Trophoblast cell (in vitro differentiated cells and primary cell): ENCODE measurements at regions not wholly inside any gene's neighbourhood (a gene's known extent, or its start where the extent isn't known, plus 50 kb on each side); places are given as distances from the start of the nearest gene placed in this dataset.

Experiments used
- DNase-seq, 2 donors: peaks; one replicate each; pipeline ENCODE4 v3.0.0-alpha.2; 2016
- H2AFZ ChIP-seq: 2 replicates; pipeline ENCODE4 v1.6.1; 2013; ENCODE audit warnings: low read length, moderate library complexity, mild to moderate bottlenecking; ENCODE audit not compliant: insufficient read depth, poor library complexity
- H2AK5ac ChIP-seq: 2 replicates; pipeline ENCODE4 v1.6.1; 2013; ENCODE audit warnings: mild to moderate bottlenecking, low read length
- H2BK120ac ChIP-seq: 2 replicates; pipeline ENCODE4 v1.6.1; 2013; ENCODE audit warnings: low read length, mild to moderate bottlenecking, moderate library complexity; ENCODE audit not compliant: insufficient read depth, poor library complexity
- H2BK12ac ChIP-seq: 2 replicates; pipeline ENCODE4 v1.6.1; 2013; ENCODE audit warnings: mild to moderate bottlenecking, low read length, moderate library complexity
- H2BK5ac ChIP-seq: 2 replicates; pipeline ENCODE4 v1.6.1; 2013; ENCODE audit warnings: low read length, low read depth, moderate library complexity, mild to moderate bottlenecking; ENCODE audit not compliant: poor library complexity
- H3K14ac ChIP-seq: 2 replicates; pipeline ENCODE4 v1.6.1; 2013; ENCODE audit warnings: mild to moderate bottlenecking, low read length
- H3K18ac ChIP-seq: 2 replicates; pipeline ENCODE4 v1.6.1; 2013; ENCODE audit warnings: mild to moderate bottlenecking, low read length
- H3K23ac ChIP-seq: 2 replicates; pipeline ENCODE4 v1.6.1; 2013; ENCODE audit warnings: low read length
- H3K27ac ChIP-seq: 2 replicates; pipeline ENCODE4 v1.5.1; 2013; ENCODE audit warnings: low read depth, mild to moderate bottlenecking, inconsistent platforms, low read length, moderate library complexity
- H3K27me3 ChIP-seq: 2 replicates; pipeline ENCODE4 v1.6.1; 2013; ENCODE audit warnings: inconsistent platforms, mild to moderate bottlenecking, low read length, moderate library complexity; ENCODE audit not compliant: insufficient read depth
- H3K36me3 ChIP-seq, 2 experiments: 1 replicate in 1 of 2; 2 replicates in 1 of 2; pipeline ENCODE4 v1.6.1; 2013; ENCODE audit warnings: low read length in 2 of 2, mild to moderate bottlenecking in 2 of 2, moderate library complexity in 1 of 2; ENCODE audit not compliant: insufficient read depth in 2 of 2, control insufficient read depth in 1 of 2
- H3K4ac ChIP-seq: 2 replicates; pipeline ENCODE4 v1.6.1; 2013; ENCODE audit warnings: low read depth, mild to moderate bottlenecking, low read length, moderate library complexity
- H3K4me1 ChIP-seq, 2 experiments: 1 replicate in 1 of 2; 2 replicates in 1 of 2; pipeline ENCODE4 v1.6.1; 2013; ENCODE audit warnings: low read length in 2 of 2, mild to moderate bottlenecking in 2 of 2, moderate library complexity in 1 of 2; ENCODE audit not compliant: insufficient read depth in 2 of 2, control insufficient read depth in 1 of 2
- H3K4me2 ChIP-seq: 2 replicates; pipeline ENCODE4 v1.6.1; 2013; ENCODE audit warnings: inconsistent platforms, mild to moderate bottlenecking, low read length, moderate library complexity
- H3K4me3 ChIP-seq: 2 replicates; pipeline ENCODE4 v1.5.1; 2013; ENCODE audit warnings: mild to moderate bottlenecking, low read depth, low read length, inconsistent platforms
- H3K79me1 ChIP-seq: one replicate; pipeline ENCODE4 v1.6.1; 2013; ENCODE audit warnings: low read length
- H3K79me2 ChIP-seq: 2 replicates; pipeline ENCODE4 v1.6.1; 2013; ENCODE audit warnings: low read length, mild to moderate bottlenecking; ENCODE audit not compliant: control insufficient read depth, insufficient read depth, poor library complexity
- H3K9ac ChIP-seq: 2 replicates; pipeline ENCODE4 v1.6.1; 2013; ENCODE audit warnings: mild to moderate bottlenecking, low read length
- H3K9me3 ChIP-seq: 2 replicates; pipeline ENCODE4 v1.6.1; 2013; ENCODE audit warnings: low read depth, mild to moderate bottlenecking, control low read depth, inconsistent platforms, low read length; ENCODE audit not compliant: insufficient read depth
- H4K12ac ChIP-seq: 2 replicates; pipeline ENCODE4 v1.6.1; 2013; ENCODE audit warnings: low read depth, mild to moderate bottlenecking, low read length, moderate library complexity
- H4K8ac ChIP-seq: 2 replicates; pipeline ENCODE4 v1.6.1; 2013; ENCODE audit warnings: low read depth, mild to moderate bottlenecking, low read length, moderate library complexity
- H4K91ac ChIP-seq: one replicate; pipeline ENCODE4 v1.6.1; 2013; ENCODE audit warnings: low read depth, mild to moderate bottlenecking, low read length, moderate library complexity
- WGBS: extraction: QIAGEN DNeasy Blood & Tissue Kit; methylation state at CpG from one replicate; pipeline ENCODE4 v1.1.7; 2013; ENCODE audit warnings: missing lambda C conversion rate; ENCODE audit not compliant: insufficient read length, insufficient coverage; ENCODE audit errors: extremely low coverage; 5-methylcytosine and 5-hydroxymethylcytosine counted together

- H3K9me3 ChIP-seq = no peaks in the 10 kb centered on the region
- no peak overlapping the region for H2AK5ac ChIP-seq
- H3K18ac ChIP-seq = no peak overlapping the region
- no peak overlapping the region for H3K4me2 ChIP-seq
- H4K91ac ChIP-seq = no peak overlapping the region
- H3K27me3 ChIP-seq = no peaks in the 10 kb centered on the region
- H3K27ac ChIP-seq = no peak overlapping the region
- H3K14ac ChIP-seq = no peak overlapping the region
- no peak for DNase-seq
- no CpG with 5 or more reads among the region's 2 CpGs for WGBS
- no peaks in the 10 kb centered on the region for H3K36me3 ChIP-seq
- H2BK12ac ChIP-seq = no peak overlapping the region
- no peak overlapping the region for H4K12ac ChIP-seq
- no peaks in the 10 kb centered on the region for H3K79me1 ChIP-seq
- no peak overlapping the region for H2BK5ac ChIP-seq
- H4K8ac ChIP-seq = no peak overlapping the region
- H3K79me2 ChIP-seq = no peaks in the 10 kb centered on the region
- H3K9ac ChIP-seq = no peak overlapping the region
- no peak overlapping the region for H2BK120ac ChIP-seq
- no peaks in the 10 kb centered on the region for H3K4me1 ChIP-seq
- H3K4me3 ChIP-seq = no peak overlapping the region
- no peak overlapping the region for H3K4ac ChIP-seq
- H3K23ac ChIP-seq = no peak overlapping the region
- no peak overlapping the region for H2AFZ ChIP-seq
Observed at GRCh38 chr12:23458640-23459039, 490.8 kb downstream of the SOX5 start.

GRCh38 chr12:23462546-23462945 lies 486.9 kb downstream of the SOX5 start:
- peaks cover 3% of the 10 kb centered on the region for H3K9me3 ChIP-seq
- no peak overlapping the region for H3K23ac ChIP-seq
- no peaks in the 10 kb centered on the region for H3K36me3 ChIP-seq
- DNase-seq = no peak
- no peak overlapping the region for H3K4me3 ChIP-seq
- no peak overlapping the region for H2AFZ ChIP-seq
- H4K12ac ChIP-seq = no peak overlapping the region
- no peak overlapping the region for H2BK12ac ChIP-seq
- no peaks in the 10 kb centered on the region for H3K79me1 ChIP-seq
- H3K4me1 ChIP-seq = no peaks in the 10 kb centered on the region
- no peak overlapping the region for H2AK5ac ChIP-seq
- no peak overlapping the region for H3K4ac ChIP-seq
- H3K27ac ChIP-seq = no peak overlapping the region
- no peak overlapping the region for H4K91ac ChIP-seq
- no peaks in the 10 kb centered on the region for H3K27me3 ChIP-seq
- H4K8ac ChIP-seq = no peak overlapping the region
- no peak overlapping the region for H2BK5ac ChIP-seq
- no CpG with 5 or more reads among the region's 3 CpGs for WGBS
- H3K9ac ChIP-seq = no peak overlapping the region
- no peak overlapping the region for H3K18ac ChIP-seq
- H3K14ac ChIP-seq = no peak overlapping the region
- H2BK120ac ChIP-seq = no peak overlapping the region
- H3K79me2 ChIP-seq = no peaks in the 10 kb centered on the region
- no peak overlapping the region for H3K4me2 ChIP-seq

- Histone ChIP-seq H2AFZ (no peak overlapping the region), H3K9me3 (peaks cover 3% of the 10 kb centered on the region)
- no CpG with 5 or more reads among the region's 1 CpG for WGBS
Observed at GRCh38 chr12:23463172-23463571, 486.3 kb downstream of the SOX5 start.

DNA sequence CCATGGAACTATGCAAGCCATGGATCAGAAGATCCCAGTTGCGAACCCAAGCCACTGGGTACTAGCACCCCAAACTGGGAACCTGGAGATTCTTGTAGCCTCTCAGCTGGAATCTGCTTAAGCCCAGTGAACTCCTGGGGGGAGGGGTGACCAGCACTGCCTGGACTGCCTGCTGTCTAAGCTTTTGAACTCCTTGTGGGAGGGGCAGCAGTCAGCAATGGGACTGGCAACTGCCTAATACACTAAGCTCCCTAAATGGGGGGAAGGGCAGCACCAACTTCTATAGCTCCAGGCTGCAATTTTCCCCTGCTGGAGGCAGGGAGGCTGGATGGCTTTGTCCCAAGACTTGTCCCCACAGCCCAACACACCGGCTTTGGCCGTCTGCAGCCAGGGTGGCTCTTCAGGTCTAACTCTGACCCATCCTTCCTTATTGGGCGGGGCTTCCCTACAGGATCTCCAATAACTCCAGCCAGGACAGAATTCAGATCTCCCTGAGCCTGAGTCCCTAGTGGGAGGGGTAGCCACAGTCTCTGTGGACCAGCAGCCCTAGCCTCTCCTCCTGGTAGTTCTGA lies 485.1 kb downstream of the SOX5 start:
- Histone ChIP-seq H3K27ac (no peak overlapping the region), H3K27me3 (no peaks in the 10 kb centered on the region), H4K91ac (no peak overlapping the region), H3K4me1 (no peaks in the 10 kb centered on the region), H2BK5ac (no peak overlapping the region), H2BK120ac (no peak overlapping the region), H3K18ac (no peak overlapping the region), H3K4me3 (no peak overlapping the region), H4K12ac (no peak overlapping the region), H2AK5ac (no peak overlapping the region), H2BK12ac (no peak overlapping the region), H3K9ac (no peak overlapping the region), H3K23ac (no peak overlapping the region), H4K8ac (no peak overlapping the region), H3K79me2 (no peaks in the 10 kb centered on the region), H3K79me1 (no peaks in the 10 kb centered on the region), H2AFZ (no peak overlapping the region), H3K36me3 (no peaks in the 10 kb centered on the region), H3K9me3 (peaks cover 3% of the 10 kb centered on the region), H3K4me2 (no peak overlapping the region), H3K4ac (no peak overlapping the region), H3K14ac (no peak overlapping the region)
- WGBS = no CpG with 5 or more reads among the region's 4 CpGs
- no peak for DNase-seq

More at GRCh38 chr12:23463172-23463571, 486.3 kb downstream of the SOX5 start:
- Histone ChIP-seq H3K9ac (no peak overlapping the region), H3K23ac (no peak overlapping the region), H4K8ac (no peak overlapping the region), H2BK120ac (no peak overlapping the region), H3K18ac (no peak overlapping the region), H3K14ac (no peak overlapping the region), H3K4ac (no peak overlapping the region), H3K27me3 (no peaks in the 10 kb centered on the region), H2AK5ac (no peak overlapping the region), H3K79me1 (no peaks in the 10 kb centered on the region), H4K91ac (no peak overlapping the region), H3K27ac (no peak overlapping the region), H4K12ac (no peak overlapping the region), H3K4me1 (no peaks in the 10 kb centered on the region), H2BK12ac (no peak overlapping the region), H3K4me2 (no peak overlapping the region), H3K4me3 (no peak overlapping the region), H3K36me3 (no peaks in the 10 kb centered on the region), H2BK5ac (no peak overlapping the region), H3K79me2 (no peaks in the 10 kb centered on the region)
- DNase-seq = no peak
